HEK293 (cell line): ENCODE measurements at regions not wholly inside any gene's neighbourhood (a gene's known extent, or its start where the extent isn't known, plus 50 kb on each side); places are given as distances from the start of the nearest gene placed in this dataset.

Source experiments
- CTCF ChIA-PET: fragments of 350-600 bp; formaldehyde crosslinking; extraction: SDS; loops from one replicate; lab custom pipeline; 2021; ENCODE audit warnings: antibody characterized with exemption; lab: Yijun Ruan, JAX
- POLR2A ChIA-PET: fragments of 300-600 bp; formaldehyde crosslinking; extraction: SDS; loops from one replicate; lab custom pipeline; 2020; ENCODE audit warnings: antibody characterized with exemption, inconsistent platforms; lab: Yijun Ruan, JAX
- H3K27ac ChIP-seq: fragments of 200-500 bp; sonication (Bioruptor generic); 2 replicates; pipeline ENCODE4 v1.5.1; 2014; ENCODE audit warnings: low read depth, low read length, control low read depth, inconsistent platforms; ENCODE audit errors: extremely low read depth
- H3K36me3 ChIP-seq, 2 experiments: fragments of 200-500 bp in 1 of 2; sonication (Bioruptor generic) in 1 of 2; 1 replicate in 1 of 2; 2 replicates in 1 of 2; pipeline ENCODE4 v1.5.1; 2014 to 2017; ENCODE audit warnings: inconsistent platforms in 2 of 2, low read length in 2 of 2; ENCODE audit not compliant: control insufficient read depth in 2 of 2, insufficient read depth in 1 of 2
- H3K4me1 ChIP-seq: fragments of 200-500 bp; sonication (Bioruptor generic); 2 replicates; pipeline ENCODE4 v1.5.1; 2014; ENCODE audit warnings: mild to moderate bottlenecking, low read length, inconsistent platforms; ENCODE audit not compliant: control insufficient read depth, insufficient read depth
- H3K4me3 ChIP-seq: 2 replicates; pipeline ENCODE4 v1.5.1; 2011; ENCODE audit warnings: low read depth, mild to moderate bottlenecking, control low read depth, low read length, moderate library complexity
- H3K9me3 ChIP-seq: fragments of 200-500 bp; sonication (Bioruptor generic); 2 replicates; pipeline ENCODE4 v1.5.1; 2014; ENCODE audit warnings: low read depth, low read length, inconsistent platforms; ENCODE audit not compliant: control insufficient read depth, insufficient read depth
- ATF2 ChIP-seq: fragments of 450-650 bp; formaldehyde crosslinking; IDR thresholded peaks from 2 replicates; pipeline ENCODE4 v1.5.1; 2016; ENCODE audit warnings: missing biosample characterization, missing genetic modification characterization, low read depth
- BCL11B ChIP-seq: fragments of 450-650 bp; formaldehyde crosslinking; IDR thresholded peaks from 2 replicates; pipeline ENCODE4 v1.5.1; 2016; ENCODE audit warnings: low read depth, missing biosample characterization, missing genetic modification characterization
- GLIS1 ChIP-seq: fragments of 450-650 bp; formaldehyde crosslinking; IDR thresholded peaks from 2 replicates; pipeline ENCODE4 v1.5.1; 2016; ENCODE audit warnings: missing biosample characterization, missing genetic modification characterization
- KLF1 ChIP-seq: fragments of 450-650 bp; formaldehyde crosslinking; IDR thresholded peaks from 2 replicates; pipeline ENCODE4 v1.5.1; 2016; ENCODE audit warnings: missing biosample characterization, missing genetic modification characterization
- SP7 ChIP-seq: fragments of 450-650 bp; formaldehyde crosslinking; IDR thresholded peaks from 2 replicates; pipeline ENCODE4 v1.5.1; 2016; ENCODE audit warnings: missing biosample characterization, missing genetic modification characterization
- TRIM28 ChIP-seq: IDR thresholded peaks from 2 replicates; pipeline ENCODE4 v1.6.1; 2011; ENCODE audit warnings: low read length, control low read depth, borderline replicate concordance
- WT1 ChIP-seq: fragments of 450-650 bp; formaldehyde crosslinking; IDR thresholded peaks from 2 replicates; pipeline ENCODE4 v1.5.1; 2016; ENCODE audit warnings: missing biosample characterization, missing genetic modification characterization
- YY2 ChIP-seq: fragments of 450-650 bp; formaldehyde crosslinking; IDR thresholded peaks from 2 replicates; pipeline ENCODE4 v1.5.1; 2016; ENCODE audit warnings: missing biosample characterization, missing genetic modification characterization
- ZBTB1 ChIP-seq: fragments of 450-650 bp; formaldehyde crosslinking; IDR thresholded peaks from 2 replicates; pipeline ENCODE4 v1.5.1; 2016; ENCODE audit warnings: missing biosample characterization, missing genetic modification characterization
- ZBTB49 ChIP-seq: fragments of 450-650 bp; formaldehyde crosslinking; IDR thresholded peaks from 2 replicates; pipeline ENCODE4 v1.5.1; 2016; ENCODE audit warnings: missing biosample characterization, missing genetic modification characterization, low read depth
- ZNF18 ChIP-seq: fragments of 450-650 bp; formaldehyde crosslinking; IDR thresholded peaks from 2 replicates; pipeline ENCODE4 v1.5.1; 2016; ENCODE audit warnings: missing biosample characterization, missing genetic modification characterization
- ZNF19 ChIP-seq: fragments of 450-650 bp; formaldehyde crosslinking; IDR thresholded peaks from 2 replicates; pipeline ENCODE4; 2016; ENCODE audit warnings: missing biosample characterization, missing genetic modification characterization, low read depth
- ZNF274 ChIP-seq, 2 experiments: fragments of 200-500 bp in 1 of 2; fragments of 450-650 bp in 1 of 2; sonication (Bioruptor generic) in 1 of 2; formaldehyde crosslinking in 1 of 2; IDR thresholded peaks; 2 replicates each; pipeline versions ENCODE4 v1.5.1 to v1.6.1; 2014 to 2016; ENCODE audit warnings: borderline replicate concordance in 1 of 2, inconsistent platforms in 1 of 2, low read length in 1 of 2, missing biosample characterization in 1 of 2, missing genetic modification characterization in 1 of 2
- ZNF311 ChIP-seq: fragments of 450-650 bp; formaldehyde crosslinking; IDR thresholded peaks from 2 replicates; pipeline ENCODE4 v1.5.1; 2017; ENCODE audit warnings: missing biosample characterization, missing genetic modification characterization, borderline replicate concordance
- ZNF341 ChIP-seq: fragments of 450-650 bp; formaldehyde crosslinking; IDR thresholded peaks from 2 replicates; pipeline ENCODE4; 2016; ENCODE audit warnings: low read depth, missing biosample characterization, missing genetic modification characterization
- ZNF449 ChIP-seq: fragments of 450-650 bp; formaldehyde crosslinking; IDR thresholded peaks from 2 replicates; pipeline ENCODE4 v1.5.1; 2017; ENCODE audit warnings: missing biosample characterization, mild to moderate bottlenecking, missing genetic modification characterization, moderate library complexity
- ZNF514 ChIP-seq: fragments of 450-650 bp; formaldehyde crosslinking; IDR thresholded peaks from 2 replicates; pipeline ENCODE4 v1.5.1; 2016; ENCODE audit warnings: missing biosample characterization, missing genetic modification characterization
- ZNF626 ChIP-seq: fragments of 450-650 bp; sonication (Bioruptor Pico); formaldehyde crosslinking; IDR thresholded peaks from 2 replicates; pipeline ENCODE4 v1.5.1; 2018; ENCODE audit warnings: missing biosample characterization, missing genetic modification characterization, inconsistent platforms
- ZNF654 ChIP-seq: fragments of 450-650 bp; formaldehyde crosslinking; IDR thresholded peaks from 2 replicates; pipeline ENCODE4 v1.5.1; 2016; ENCODE audit warnings: low read depth, missing biosample characterization, missing genetic modification characterization
- ZNF692 ChIP-seq: fragments of 450-650 bp; formaldehyde crosslinking; IDR thresholded peaks from 2 replicates; pipeline ENCODE4 v1.5.1; 2016; ENCODE audit warnings: missing biosample characterization, missing genetic modification characterization
- ZSCAN30 ChIP-seq: fragments of 450-650 bp; IDR thresholded peaks from 2 replicates; pipeline ENCODE4 v1.5.1; 2018; ENCODE audit warnings: missing biosample characterization, mild to moderate bottlenecking, missing genetic modification characterization, moderate library complexity
- ZXDB ChIP-seq: fragments of 450-650 bp; formaldehyde crosslinking; IDR thresholded peaks from 2 replicates; pipeline ENCODE4 v1.5.1; 2016; ENCODE audit warnings: missing biosample characterization, missing genetic modification characterization

GRCh38 chr4:60879135-60879701, 320.9 kb upstream of the ADGRL3 start (continued):
- TF ChIP-seq ZNF692 (tag by site-specific recombination): no peak

GRCh38 chr4:60884587-60884986, 315.5 kb upstream of the ADGRL3 start:
- TF ChIP-seq ZNF19 (no peak), BCL11B (no peak), GLIS1 (no peak), YY2 (tag by site-specific recombination) (no peak), ZNF274 (IDR thresholded peaks at IDR 0.05; ENCODE audit: low read length) (no peak), ZNF274 (tag by site-specific recombination; IDR thresholded peaks at IDR 0.05; ENCODE audit: borderline replicate concordance) (no peak), SP7 (tag by site-specific recombination) (no peak), ZNF626 (tag by site-specific recombination) (no peak)
- no peaks in the 10 kb centered on the region for H3K9me3 ChIP-seq
- CTCF ChIA-PET: interaction anchor here (0.8 kb wide), 1 partner anchor 18 kb away, joined by 5 read pairs; no protein-coding TSS in a partner anchor
- H3K36me3 ChIP-seq: no peaks in the 10 kb centered on the region
- no peak overlapping the region for H3K4me3 ChIP-seq
- H3K4me1 ChIP-seq: no peaks in the 10 kb centered on the region
- H3K27ac ChIP-seq: no peak overlapping the region
- POLR2A ChIA-PET: interaction anchor here (0.6 kb wide), 1 partner anchor 1313 kb away, joined by 4 read pairs; no protein-coding TSS in a partner anchor

- TF ChIP-seq ZBTB1 (no peak), ZNF18 (tag by site-specific recombination) (no peak), ZXDB (tag by site-specific recombination) (no peak)
- H3K9me3 ChIP-seq: no peaks in the 10 kb centered on the region
- H3K27ac ChIP-seq: no peak overlapping the region
- CTCF ChIA-PET: interaction anchor here (0.8 kb wide), 1 partner anchor 18 kb away, joined by 5 read pairs; no protein-coding TSS in a partner anchor
- H3K4me3 ChIP-seq: no peak overlapping the region
- no peaks in the 10 kb centered on the region for H3K4me1 ChIP-seq
- no peaks in the 10 kb centered on the region for H3K36me3 ChIP-seq
- POLR2A ChIA-PET: interaction anchor here (0.6 kb wide), 1 partner anchor 1313 kb away, joined by 4 read pairs; no protein-coding TSS in a partner anchor
Measured at GRCh38 chr4:60885011-60885410, 315.1 kb upstream of the ADGRL3 start.

- Histone ChIP-seq H3K36me3 (no peaks in the 10 kb centered on the region), H3K27ac (no peak overlapping the region), H3K9me3 (no peaks in the 10 kb centered on the region), H3K4me3 (no peak overlapping the region), H3K4me1 (no peaks in the 10 kb centered on the region)
- POLR2A ChIA-PET: no interaction called here
- CTCF ChIA-PET: no interaction called here
- TF ChIP-seq WT1 (tag by site-specific recombination) (no peak), TRIM28 (no peak), ZBTB49 (no peak), ZNF514 (tag by site-specific recombination) (no peak), ZNF341 (no peak), ZNF449 (tag by site-specific recombination) (no peak), KLF1 (tag by site-specific recombination) (no peak), ZSCAN30 (no peak), ZNF311 (tag by site-specific recombination) (no peak), ATF2 (tag by site-specific recombination) (no peak), ZNF654 (tag by site-specific recombination) (no peak)
Measured at GRCh38 chr4:60890743-60891142, 309.4 kb upstream of the ADGRL3 start.
